GM12878 (cell line): ENCODE measurements at regions not wholly inside any gene's neighbourhood (a gene's known extent, or its start where the extent isn't known, plus 50 kb on each side); places are given as distances from the start of the nearest gene placed in this dataset.

ENCODE experiments used
- ATF7 ChIP-seq: fragments of 450-650 bp; IDR thresholded peaks from 2 replicates; pipeline ENCODE4 v1.6.1; 2016; ENCODE audit warnings: low read depth, mild to moderate bottlenecking
- BACH1 ChIP-seq: fragments of 450-650 bp; IDR thresholded peaks from 2 replicates; pipeline ENCODE4 v1.6.1; 2017; ENCODE audit warnings: mild to moderate bottlenecking, borderline replicate concordance
- BCLAF1 ChIP-seq: fragments of 450-650 bp; IDR thresholded peaks from 2 replicates; pipeline ENCODE4 v1.6.1; 2017; ENCODE audit warnings: antibody characterized with exemption, mild to moderate bottlenecking, moderate library complexity
- EGR1 ChIP-seq, 2 experiments: IDR thresholded peaks; 1 replicate in 1 of 2; 2 replicates in 1 of 2; pipeline ENCODE4 v1.6.1; 2011 to 2012; ENCODE audit warnings: low read depth in 2 of 2, low read length in 2 of 2, borderline replicate concordance in 1 of 2, mild to moderate bottlenecking in 1 of 2, moderate library complexity in 1 of 2
- FOXK2 ChIP-seq: fragments of 450-650 bp; IDR thresholded peaks from 2 replicates; pipeline ENCODE4 v1.6.1; 2017; ENCODE audit warnings: mild to moderate bottlenecking, moderate library complexity
- FOXM1 ChIP-seq: IDR thresholded peaks from 2 replicates; pipeline ENCODE4 v1.6.1; 2012; ENCODE audit warnings: low read depth, mild to moderate bottlenecking, inconsistent platforms, low read length, moderate library complexity
- HDAC2 ChIP-seq: fragments of 200-600 bp; sonication (generic); IDR thresholded peaks from 2 replicates; pipeline ENCODE4 v1.6.1; 2017
- IKZF2 ChIP-seq, 2 experiments: fragments of 450-650 bp; IDR thresholded peaks; 2 replicates each; pipeline ENCODE4 v1.6.1; 2017; ENCODE audit warnings: mild to moderate bottlenecking in 2 of 2, moderate library complexity in 2 of 2
- KAT2A ChIP-seq: conservative IDR thresholded peaks from 2 replicates; pipeline ENCODE4 v1.6.1; 2011; ENCODE audit warnings: low read depth, low read length; ENCODE audit not compliant: control insufficient read depth
- MTA3 ChIP-seq: IDR thresholded peaks from 2 replicates; pipeline ENCODE4 v1.6.1; 2012; ENCODE audit warnings: low read length, inconsistent platforms, borderline replicate concordance
- NFYA ChIP-seq: IDR thresholded peaks from 2 replicates; pipeline ENCODE4 v1.6.1; 2011; ENCODE audit warnings: low read depth, mild to moderate bottlenecking, low read length, improper control_type of control experiment, borderline replicate concordance
- POLR2AphosphoS5 ChIP-seq: IDR thresholded peaks from 2 replicates; pipeline ENCODE4 v1.6.1; 2011; ENCODE audit warnings: mild to moderate bottlenecking, low read length, inconsistent platforms
- REST ChIP-seq: IDR thresholded peaks from 2 replicates; pipeline ENCODE4 v1.6.1; 2012; ENCODE audit warnings: mild to moderate bottlenecking, low read depth, low read length
- SMAD5 ChIP-seq: IDR thresholded peaks from 2 replicates; pipeline ENCODE4 v1.6.1; 2016; ENCODE audit warnings: antibody characterized with exemption, low read depth
- SP1 ChIP-seq: IDR thresholded peaks from one replicate; pipeline ENCODE4 v1.6.1; 2011; ENCODE audit warnings: low read depth, low read length
- TARDBP ChIP-seq: IDR thresholded peaks from 2 replicates; pipeline ENCODE4 v1.6.1; 2016; ENCODE audit warnings: borderline replicate concordance
- ZBTB11 ChIP-seq: fragments of 450-650 bp; formaldehyde crosslinking; IDR thresholded peaks from 2 replicates; pipeline ENCODE4 v1.5.0; 2022; ENCODE audit warnings: mild to moderate bottlenecking, missing genetic modification characterization
- ZBTB4 ChIP-seq: fragments of 450-650 bp; formaldehyde crosslinking; IDR thresholded peaks from 2 replicates; pipeline ENCODE4 v1.4.0; 2022; ENCODE audit warnings: mild to moderate bottlenecking, moderate library complexity
- ZNF274 ChIP-seq: IDR thresholded peaks from one replicate; pipeline ENCODE4 v1.8.0; 2011; ENCODE audit not compliant: insufficient read length, insufficient read depth

- TF ChIP-seq POLR2AphosphoS5 (no peak), IKZF2 (IDR thresholded peaks at IDR 0.05) (peak; percentile 63 to 66), REST (no peak), ZBTB4 (CRISPR knock-in tag) (no peak), SP1 (no peak), EGR1 (IDR thresholded peaks at IDR 0.05; ENCODE audit: borderline replicate concordance in 1 of 2, low read depth in 2 of 2, low read length in 2 of 2) (no peak), ZBTB11 (CRISPR knock-in tag) (no peak), NFYA (no peak), FOXM1 (peak; percentile 49; the same call in 1 of the 2 replicates), TARDBP (no peak), ZNF274 (no peak), BCLAF1 (no peak), HDAC2 (no peak), BACH1 (0 out of 2 replicates have a peak, but pooled peaks have one; percentile 33), KAT2A (no peak), SMAD5 (no peak), ATF7 (peak; percentile 35; the same call in 1 of the 2 replicates), FOXK2 (no peak), MTA3 (0 out of 2 replicates have a peak, but pooled peaks have one; percentile 24)
These were observed 385.5 kb upstream of the MEF2C start (continued) for GRCh38 chr5:89268460-89268859.
